ENCODE measurements at regions not wholly inside any gene's neighbourhood (a gene's known extent, or its start where the extent isn't known, plus 50 kb on each side); places are given as distances from the start of the nearest gene placed in this dataset.
"Not testable (repeated sequence)": the region's sequence is repeated elsewhere in the genome, so short reads cannot be mapped to it uniquely, and the experiment has no call there.

DNA sequence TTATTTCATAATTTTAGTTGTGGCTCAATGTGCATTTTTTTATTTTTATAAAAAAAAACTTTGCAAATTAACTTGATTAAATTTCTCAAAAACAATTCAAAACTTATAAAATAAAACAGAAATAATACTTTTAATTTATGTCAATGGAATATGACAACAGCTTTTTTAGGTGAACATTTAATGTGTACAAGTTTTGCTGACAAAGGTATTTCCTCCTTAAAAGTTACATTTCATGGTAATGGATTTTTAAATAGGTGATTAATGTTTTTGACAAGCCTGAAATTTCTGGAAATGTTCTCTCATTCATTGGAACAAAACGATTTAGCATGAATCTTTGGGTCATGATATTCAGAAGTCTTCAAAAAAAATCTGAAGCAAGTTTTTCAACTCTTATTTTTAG lies 1160.0 kb downstream of the HACE1 start:
- DNase-seq (ENCODE audit: low read depth in 2 of 3, low spot score in 2 of 3) = no peak

DNA sequence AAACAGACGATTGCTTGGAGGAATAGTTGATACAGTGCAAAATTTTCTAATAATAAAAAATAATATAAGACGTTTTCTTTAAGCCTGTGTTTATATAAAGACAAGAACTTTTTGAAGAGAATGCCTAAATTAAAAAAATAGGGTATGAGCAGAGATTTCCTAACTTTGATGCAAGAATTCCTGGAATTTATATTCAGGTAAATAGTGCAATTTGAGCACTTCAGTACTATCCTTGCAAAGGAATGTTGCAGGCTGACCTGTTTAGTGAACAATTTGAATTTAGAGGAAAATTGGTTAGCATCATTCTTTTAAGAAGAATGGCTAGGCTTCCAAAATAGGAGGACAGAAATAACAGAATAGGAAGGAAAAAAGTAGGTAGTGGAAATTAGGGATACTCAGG lies 1172.3 kb downstream of the HACE1 start:
- no peak for DNase-seq (ENCODE audit: low read depth in 2 of 3, low spot score in 2 of 3)

DNA sequence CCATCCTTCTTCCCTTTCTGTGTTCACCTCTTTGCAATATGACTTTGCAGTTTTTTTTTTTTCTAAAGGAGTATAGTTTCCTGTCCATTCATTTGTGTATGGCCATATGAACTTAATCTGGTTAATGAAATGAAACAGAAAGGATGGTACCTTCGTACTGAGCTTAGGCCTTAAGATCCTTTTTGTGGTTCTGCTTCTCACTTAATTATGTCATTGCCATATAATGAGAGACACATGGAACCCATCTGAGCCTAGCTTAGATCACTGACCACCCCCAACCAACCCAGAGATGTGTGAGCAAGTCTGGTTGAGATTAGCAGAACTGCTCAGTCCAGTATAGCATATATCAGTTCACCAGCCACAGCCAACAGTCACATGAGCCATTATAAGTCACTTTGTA lies 1179.6 kb downstream of the HACE1 start:
- DNase-seq (ENCODE audit: low read depth in 2 of 3, low spot score in 2 of 3) = no peak

- no peak for DNase-seq (ENCODE audit: low read depth in 2 of 3, low spot score in 2 of 3)
Measured at GRCh38 chr6:103677290-103677689, 1182.4 kb downstream of the HACE1 start.

DNA sequence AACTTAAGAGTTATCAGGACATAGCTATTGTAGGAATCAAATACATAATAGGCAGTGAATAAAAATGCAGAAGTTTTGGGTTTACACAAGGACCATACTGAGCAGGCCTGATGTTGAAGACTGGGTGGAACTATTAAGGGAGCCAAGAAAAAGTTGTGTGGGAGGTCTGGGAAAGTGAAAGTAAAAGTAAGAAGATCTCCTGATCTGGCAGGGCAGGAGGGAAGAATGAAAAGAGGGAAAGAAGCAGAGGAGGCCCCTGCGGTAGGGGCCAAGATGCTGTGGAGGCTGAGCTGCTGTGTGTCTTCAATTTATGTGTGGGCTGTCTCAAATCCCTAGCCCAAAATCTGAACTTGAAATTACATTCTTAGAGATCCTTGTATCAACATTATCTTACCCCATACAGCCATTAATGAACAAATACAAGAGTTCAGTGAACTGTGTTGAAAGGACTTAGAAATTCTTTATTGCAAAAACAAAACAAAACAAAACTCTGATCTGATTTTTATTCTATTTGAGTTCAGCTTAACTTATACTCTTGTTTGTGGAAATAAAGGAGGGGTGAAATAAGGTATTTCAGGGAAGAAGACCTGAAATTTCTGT lies 1183.8 kb downstream of the HACE1 start:
- DNase-seq (ENCODE audit: low read depth in 2 of 3, low spot score in 2 of 3) = no peak

- DNase-seq (ENCODE audit: low read depth in 2 of 3, low spot score in 2 of 3) = no peak
Measured at GRCh38 chr6:103674790-103675189, 1184.9 kb downstream of the HACE1 start.

- no peak for DNase-seq (ENCODE audit: low read depth in 2 of 3, low spot score in 2 of 3)
Measured at GRCh38 chr6:103672169-103672568, 1187.5 kb downstream of the HACE1 start.

DNA sequence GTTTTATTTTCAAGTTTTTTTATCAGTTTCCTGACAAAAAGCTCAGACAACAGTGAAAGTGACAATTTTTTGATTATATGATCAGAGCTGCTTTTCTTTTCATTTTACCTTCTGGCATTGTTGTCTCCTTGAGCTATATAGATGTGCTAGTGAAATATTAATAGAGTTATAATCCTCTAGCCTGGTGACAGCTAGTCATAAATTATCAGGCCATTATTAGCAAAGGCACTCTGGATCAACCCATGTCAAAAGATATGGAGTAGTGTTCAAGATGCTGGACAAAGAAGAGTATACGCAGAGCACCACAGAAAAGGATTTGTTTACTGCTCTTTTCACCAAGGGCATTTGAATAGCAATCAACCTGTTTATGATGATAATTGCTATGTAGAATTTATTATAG lies 1230.1 kb downstream of the HACE1 start:
- DNase-seq (ENCODE audit: low read depth in 2 of 3, low spot score in 2 of 3) = no peak

GRCh38 chr6:103617642-103618041 lies 1242.1 kb downstream of the HACE1 start:
- DNase-seq (ENCODE audit: low read depth in 2 of 3, low spot score in 2 of 3) = no peak

DNA sequence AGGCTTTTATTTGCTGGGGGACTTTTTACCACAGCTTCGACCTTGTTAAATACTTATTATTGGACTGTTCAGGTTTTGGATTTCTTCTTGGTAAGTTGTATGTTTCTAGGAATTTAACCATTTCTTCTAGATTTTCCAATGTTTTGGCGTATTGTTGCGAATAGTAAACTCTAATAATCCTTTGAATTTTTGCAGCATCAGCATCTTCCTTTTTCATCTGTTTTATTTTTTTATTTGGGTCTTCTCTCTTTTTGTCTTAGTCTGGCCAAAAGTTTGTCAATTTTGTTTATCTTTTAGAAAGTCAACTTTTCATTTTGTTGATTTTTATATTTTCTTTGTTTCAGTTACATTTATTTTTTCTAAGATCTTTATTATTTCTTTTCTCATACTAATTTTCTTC lies 1272.0 kb downstream of the HACE1 start:
- DNase-seq (ENCODE audit: low read depth in 2 of 3, low spot score in 2 of 3) = no peak

- DNase-seq (ENCODE audit: low read depth in 2 of 3, low spot score in 2 of 3) = no peak
Measured at GRCh38 chr6:103578115-103578514, 1281.6 kb downstream of the HACE1 start.

- DNase-seq (ENCODE audit: low read depth in 2 of 3, low spot score in 2 of 3) = no peak
Measured at GRCh38 chr6:103570431-103570830, 1289.3 kb downstream of the HACE1 start.

DNA sequence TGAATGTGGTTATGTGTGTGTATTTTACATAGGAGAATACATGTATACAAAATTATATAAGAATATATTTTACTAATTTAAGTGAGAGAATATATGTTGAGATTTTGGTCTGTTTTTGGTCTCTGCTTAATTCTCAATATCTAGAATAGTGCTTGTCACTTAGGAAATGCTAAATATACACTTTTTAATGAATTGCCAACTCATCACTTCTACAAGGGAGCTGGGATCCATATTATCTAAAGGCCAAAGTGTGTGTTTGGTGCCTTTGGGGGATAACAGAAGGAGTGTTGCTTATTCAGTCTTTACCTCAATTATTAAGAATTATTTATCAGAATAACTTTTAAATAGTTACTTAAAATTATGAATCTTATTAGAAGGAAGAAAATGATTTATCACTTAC lies 1304.8 kb downstream of the HACE1 start:
- DNase-seq (ENCODE audit: low read depth in 2 of 3, low spot score in 2 of 3) = no peak

DNA sequence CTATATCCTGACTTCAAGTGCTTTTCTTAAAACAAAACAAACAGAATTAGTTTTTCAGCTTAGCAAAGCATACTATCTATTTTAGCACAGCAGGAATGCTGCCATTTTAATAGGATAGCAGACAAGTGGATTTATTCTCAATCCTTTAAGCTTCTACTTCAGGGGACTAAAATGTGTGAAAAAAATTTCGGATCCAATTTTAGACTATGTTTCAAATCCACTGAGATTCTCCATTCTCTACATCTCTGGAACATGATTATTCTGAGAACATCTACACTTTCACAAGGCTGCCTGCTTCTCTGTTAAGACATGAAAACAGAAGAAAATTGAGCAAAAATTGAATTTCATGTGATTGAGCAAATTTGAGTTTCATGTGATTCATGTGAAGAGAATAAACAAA lies 1321.3 kb downstream of the HACE1 start:
- no peak for DNase-seq (ENCODE audit: low read depth in 2 of 3, low spot score in 2 of 3)

GRCh38 chr6:103534814-103535213 lies 1324.9 kb downstream of the HACE1 start:
- no peak for DNase-seq (ENCODE audit: low read depth in 2 of 3, low spot score in 2 of 3)

DNA sequence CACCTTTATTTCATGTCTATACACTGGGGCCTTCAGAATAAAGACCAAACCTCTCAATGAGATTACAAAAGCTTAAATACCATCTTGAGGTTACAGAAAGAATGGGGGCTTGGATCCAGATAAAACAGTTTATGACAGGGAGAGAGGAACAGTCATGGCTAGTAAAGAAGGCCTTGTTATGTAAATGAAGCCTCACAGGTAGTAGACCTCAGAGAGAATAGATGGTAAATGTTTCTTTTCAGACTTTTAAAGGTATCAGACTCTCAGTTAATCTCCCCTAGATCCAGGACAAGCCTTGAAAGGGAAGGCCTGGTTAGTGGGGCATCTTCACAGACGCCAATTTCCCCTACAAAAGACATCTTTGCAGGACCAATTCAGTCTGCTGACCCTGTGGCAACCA lies 1325.6 kb downstream of the HACE1 start:
- DNase-seq (ENCODE audit: low read depth in 2 of 3, low spot score in 2 of 3) = no peak

DNA sequence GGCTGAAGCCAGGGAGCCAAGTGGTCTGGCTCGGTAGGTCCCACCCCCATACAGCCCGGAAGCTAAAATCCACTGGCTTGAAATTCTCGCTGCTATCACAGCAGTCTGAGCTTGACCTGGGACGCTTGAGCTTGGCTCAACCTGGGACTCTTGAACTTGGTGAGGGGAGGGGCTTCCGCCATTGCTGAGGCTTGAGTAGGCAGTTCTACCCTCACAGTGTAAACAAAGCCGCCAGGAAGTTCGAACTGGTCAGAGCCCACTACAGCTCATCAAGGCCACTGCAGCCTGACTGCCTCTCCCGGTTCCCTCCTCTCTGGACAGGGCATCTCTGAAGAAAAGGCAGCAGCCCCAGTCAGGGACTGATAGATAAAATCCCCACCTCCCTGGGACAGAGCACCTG lies 1337.7 kb downstream of the HACE1 start:
- no peak for DNase-seq (ENCODE audit: low read depth in 2 of 3, low spot score in 2 of 3)

DNA sequence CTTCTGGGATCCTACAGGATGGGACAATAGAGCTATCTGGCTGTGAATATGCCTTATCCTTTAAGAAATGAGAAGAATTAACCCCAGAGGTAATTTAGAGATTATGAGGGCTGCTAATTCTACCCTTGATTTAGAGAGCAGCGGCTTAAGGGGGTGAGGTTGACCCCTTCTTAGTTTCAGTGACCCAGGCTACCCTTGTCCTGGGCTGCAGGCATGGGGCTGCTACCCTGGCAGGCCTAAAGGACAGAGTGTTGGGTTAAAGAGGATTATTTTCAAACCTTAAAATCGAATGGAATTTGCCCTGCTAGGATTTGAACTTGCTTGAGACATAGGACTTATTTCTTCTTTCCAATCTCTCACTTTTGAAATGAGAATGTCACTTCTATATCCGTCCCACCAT lies 1343.4 kb downstream of the HACE1 start:
- no peak for DNase-seq (ENCODE audit: low read depth in 2 of 3, low spot score in 2 of 3)

DNA sequence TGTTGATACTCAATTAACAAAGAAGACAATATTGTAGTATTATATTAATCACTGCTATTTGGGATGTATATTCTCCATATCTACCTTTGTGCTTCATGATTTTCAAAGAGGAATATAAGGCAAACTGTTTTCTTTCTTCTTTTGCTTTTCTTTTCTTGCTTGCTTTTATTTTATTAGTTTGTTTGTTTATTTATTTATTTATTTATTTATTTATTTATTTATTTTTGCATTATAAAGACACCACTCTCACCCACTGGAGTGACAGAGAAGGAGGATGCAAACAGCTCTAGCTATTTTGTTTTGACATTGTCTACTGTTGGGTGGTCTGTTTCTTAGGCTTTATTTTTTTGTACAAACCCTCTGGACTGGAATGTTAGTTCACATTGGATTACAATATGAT lies 1352.7 kb downstream of the HACE1 start:
- no peak for DNase-seq (ENCODE audit: low read depth in 2 of 3, low spot score in 2 of 3)

DNA sequence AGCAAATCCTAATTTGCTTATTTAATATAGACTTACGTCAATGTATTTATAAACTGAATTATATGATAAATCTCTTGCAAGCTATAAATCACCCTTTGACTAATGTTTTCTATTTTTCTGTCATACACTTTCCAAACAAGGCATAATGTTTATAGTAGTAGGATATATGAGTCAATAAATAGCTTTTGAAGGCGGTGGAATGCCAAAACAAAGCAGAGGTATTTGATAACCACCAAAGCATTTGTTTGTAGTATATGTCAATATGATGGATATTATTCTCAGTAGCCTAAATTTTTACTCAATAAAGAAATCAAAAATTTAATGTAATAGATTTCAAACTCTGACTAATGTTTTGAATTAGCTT lies 1354.6 kb downstream of the HACE1 start:
- no peak for DNase-seq (ENCODE audit: low read depth in 2 of 3, low spot score in 2 of 3)

DNA sequence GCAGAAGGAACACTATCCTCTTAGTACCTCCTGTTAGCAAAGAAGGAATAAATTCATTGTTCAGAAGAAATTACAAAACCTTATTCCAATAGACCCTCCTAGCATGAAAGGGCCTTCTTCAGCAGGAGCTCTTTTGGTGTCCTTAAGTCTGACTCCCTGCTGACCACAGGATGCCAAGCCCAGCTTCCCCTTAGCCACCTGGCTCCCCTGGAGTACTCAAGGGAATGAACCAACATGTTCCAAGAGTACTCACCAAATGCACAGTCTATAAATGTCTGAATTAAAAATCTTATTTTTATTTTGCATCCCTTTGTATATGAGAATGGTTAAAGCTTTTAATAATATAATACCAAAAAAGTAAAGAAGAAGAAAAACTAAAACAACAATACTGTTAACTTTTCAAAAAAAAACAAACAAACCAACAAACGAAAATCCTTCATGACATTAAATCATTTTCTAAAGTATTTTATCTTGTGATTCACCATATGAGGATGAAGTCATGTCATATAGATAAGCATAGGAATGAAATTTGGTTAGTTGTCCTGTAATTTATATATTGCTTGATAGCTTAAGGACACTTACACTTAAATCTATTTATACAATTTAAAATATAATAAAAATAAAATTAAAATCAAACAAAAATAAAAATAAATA lies 1355.1 kb downstream of the HACE1 start:
- no peak for DNase-seq (ENCODE audit: low read depth in 2 of 3, low spot score in 2 of 3)

DNA sequence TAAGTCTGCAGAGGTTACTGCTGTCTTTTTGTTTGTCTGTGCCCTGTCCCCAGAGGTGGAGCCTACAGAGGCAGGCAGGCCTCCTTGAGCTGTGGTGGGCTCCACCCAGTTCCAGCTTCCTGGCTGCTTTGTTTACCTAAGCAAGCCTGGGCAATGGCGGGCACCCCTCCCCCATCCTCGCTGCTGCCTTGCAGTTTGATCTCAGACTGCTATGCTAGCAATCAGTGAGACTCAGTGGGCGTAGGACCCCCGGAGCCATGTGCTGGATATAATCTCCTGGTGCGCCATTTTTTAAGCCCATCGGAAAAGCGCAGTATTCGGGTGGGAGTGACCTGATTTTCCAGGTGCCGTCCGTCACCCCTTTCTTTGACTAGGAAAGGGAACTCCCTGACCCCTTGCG lies 1363.1 kb downstream of the HACE1 start:
- DNase-seq (ENCODE audit: low read depth in 2 of 3, low spot score in 2 of 3) = not testable (repeated sequence)

DNA sequence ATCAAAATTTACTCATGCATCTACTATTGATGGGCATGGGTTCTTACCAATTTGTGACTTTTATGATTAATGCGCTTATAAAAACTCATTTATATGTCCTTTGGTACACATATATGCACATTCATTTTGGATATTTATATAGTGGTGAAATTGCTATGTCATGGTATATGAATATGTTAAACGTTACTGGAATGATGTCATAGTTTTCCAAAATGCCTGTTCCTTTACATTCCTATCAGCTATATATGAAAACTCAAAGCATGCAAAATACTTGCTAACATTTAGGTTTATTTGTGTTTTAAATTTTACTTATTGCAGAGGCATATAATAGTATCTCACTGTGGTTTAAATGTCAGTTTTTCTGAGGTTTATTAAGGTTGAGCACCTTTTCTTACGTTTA lies 1403.1 kb downstream of the HACE1 start:
- DNase-seq (ENCODE audit: low read depth in 2 of 3, low spot score in 2 of 3) = no peak

All from activated CD8-positive, alpha-beta memory T cell treated with anti-CD3 and anti-CD28 coated beads for 48 hours (primary cell).